GM23338 (cell line): ENCODE measurements at regions not wholly inside any gene's neighbourhood (a gene's known extent, or its start where the extent isn't known, plus 50 kb on each side); places are given as distances from the start of the nearest gene placed in this dataset.

ENCODE experiments used
- ATAC-seq: fragments of 200-7000 bp; cut with Tn5 transposase; 3 replicates; pipeline ENCODE4 v1.9.1; 2020
- DNase-seq: peaks from one replicate; pipeline ENCODE4 v3.0.0-alpha.2; 2015; ENCODE audit warnings: low spot score
- H2AFZ ChIP-seq: fragments of 200-600 bp; sonication (generic); 2 replicates; pipeline ENCODE4 v1.8.0; 2016; ENCODE audit warnings: antibody characterized with exemption, mild to moderate bottlenecking, moderate library complexity
- H3F3A ChIP-seq: fragments of 200-600 bp; sonication (generic); replicated peaks from 2 replicates; pipeline ENCODE4 v1.8.0; 2017; ENCODE audit warnings: antibody characterized with exemption, mixed run types, low read depth
- H3K27ac ChIP-seq: fragments of 200-600 bp; sonication (generic); 2 replicates; pipeline ENCODE4 v1.6.1; 2016; ENCODE audit warnings: low read depth
- H3K27me3 ChIP-seq: fragments of 200-600 bp; sonication (generic); 2 replicates; pipeline ENCODE4 v1.8.0; 2016; ENCODE audit warnings: mild to moderate bottlenecking, mixed run types, moderate library complexity; ENCODE audit not compliant: insufficient read depth
- H3K36me3 ChIP-seq: fragments of 200-600 bp; sonication (generic); 2 replicates; pipeline ENCODE4 v1.8.0; 2016; ENCODE audit warnings: mild to moderate bottlenecking; ENCODE audit not compliant: insufficient read depth
- H3K4me1 ChIP-seq: fragments of 200-600 bp; sonication (generic); 2 replicates; pipeline ENCODE4 v1.8.0; 2016; ENCODE audit warnings: mild to moderate bottlenecking, moderate library complexity; ENCODE audit not compliant: insufficient read depth
- H3K4me2 ChIP-seq: fragments of 200-600 bp; sonication (generic); 2 replicates; pipeline ENCODE4 v1.7.1; 2017; ENCODE audit warnings: mixed run types
- H3K4me3 ChIP-seq: fragments of 200-600 bp; sonication (generic); 2 replicates; pipeline ENCODE4 v1.6.1; 2016; ENCODE audit warnings: mixed run types
- H3K79me2 ChIP-seq: fragments of 200-600 bp; sonication (generic); replicated peaks from 2 replicates; pipeline ENCODE4 v1.8.0; 2017; ENCODE audit warnings: mild to moderate bottlenecking; ENCODE audit not compliant: insufficient read depth
- H3K9me2 ChIP-seq: fragments of 200-600 bp; sonication (generic); 2 replicates; pipeline ENCODE4 v1.8.0; 2017; ENCODE audit not compliant: insufficient read depth
- H4K20me1 ChIP-seq: fragments of 200-600 bp; sonication (generic); replicated peaks from 2 replicates; pipeline ENCODE4 v1.8.0; 2017; ENCODE audit warnings: mild to moderate bottlenecking; ENCODE audit not compliant: insufficient read depth
- H3K27ac Mint-ChIP-seq: 2 replicates; pipeline ENCODE4 v1.8.0; 2020; ENCODE audit warnings: inconsistent platforms, mild to moderate bottlenecking, moderate library complexity, mixed read lengths
- H3K27me3 Mint-ChIP-seq: 3 replicates; pipeline ENCODE4 v1.8.0; 2022; ENCODE audit warnings: low read depth, mild to moderate bottlenecking, moderate library complexity, mixed read lengths, inconsistent platforms; ENCODE audit not compliant: insufficient read depth, poor library complexity
- H3K36me3 Mint-ChIP-seq: 3 replicates; pipeline ENCODE4 v1.8.0; 2021; ENCODE audit warnings: low read depth, mild to moderate bottlenecking, inconsistent platforms, moderate library complexity, mixed read lengths
- H3K4me1 Mint-ChIP-seq: 3 replicates; pipeline ENCODE4 v1.8.0; 2020; ENCODE audit warnings: mild to moderate bottlenecking, inconsistent platforms, mixed read lengths
- H3K4me3 Mint-ChIP-seq: 3 replicates; pipeline ENCODE4 v1.8.0; 2021; ENCODE audit warnings: moderate library complexity, mild to moderate bottlenecking, inconsistent platforms, mixed read lengths
- H3K9me3 Mint-ChIP-seq: 3 replicates; pipeline ENCODE4 v1.8.0; 2020; ENCODE audit warnings: moderate library complexity, mild to moderate bottlenecking, inconsistent platforms, mixed read lengths
- CREB1 ChIP-seq: fragments of 250-450 bp; sonication (Bioruptor Pico); IDR thresholded peaks from 2 replicates; pipeline ENCODE4 v1.5.0; 2020; ENCODE audit warnings: low read depth, mild to moderate bottlenecking, moderate library complexity
- CTCF ChIP-seq, 2 experiments: fragments of 200-600 bp in 1 of 2; sonication (generic) in 1 of 2; conservative IDR thresholded peaks; 2 replicates each; pipeline versions ENCODE4 v1.5.1 to v1.6.1; 2016 to 2017; ENCODE audit warnings: antibody characterized with exemption in 2 of 2, low read depth in 2 of 2, mild to moderate bottlenecking in 2 of 2, moderate library complexity in 1 of 2
- ETS1 ChIP-seq: IDR thresholded peaks from 2 replicates; pipeline ENCODE4 v1.6.1; 2016; ENCODE audit warnings: antibody characterized with exemption
- EZH2 ChIP-seq: fragments of 200-600 bp; sonication (generic); IDR thresholded peaks from one replicate; pipeline ENCODE4 v1.8.0; 2017; ENCODE audit warnings: antibody characterized with exemption, mild to moderate bottlenecking, low read depth; ENCODE audit not compliant: unreplicated experiment
- EZH2phosphoT487 ChIP-seq: fragments of 200-600 bp; sonication (generic); IDR thresholded peaks from one replicate; pipeline ENCODE4 v1.8.1; 2018; ENCODE audit warnings: antibody characterized with exemption; ENCODE audit not compliant: unreplicated experiment
- JUNB ChIP-seq: IDR thresholded peaks from one replicate; pipeline ENCODE4 v1.6.1; 2016; ENCODE audit warnings: antibody characterized with exemption; ENCODE audit not compliant: unreplicated experiment
- NANOG ChIP-seq: IDR thresholded peaks from 2 replicates; pipeline ENCODE4 v1.6.1; 2016; ENCODE audit warnings: antibody characterized with exemption, borderline replicate concordance
- POLR2AphosphoS5 ChIP-seq: IDR thresholded peaks from 2 replicates; pipeline ENCODE4 v1.6.1; 2016; ENCODE audit warnings: antibody characterized with exemption, low read depth
- STAT1 ChIP-seq: IDR thresholded peaks from one replicate; pipeline ENCODE4 v1.6.1; 2016; ENCODE audit warnings: antibody characterized with exemption; ENCODE audit not compliant: unreplicated experiment
- ZNF114 ChIP-seq: fragments of 250-450 bp; sonication (Bioruptor Pico); IDR thresholded peaks from 2 replicates; pipeline ENCODE4 v1.5.0; 2020; ENCODE audit warnings: mild to moderate bottlenecking, moderate library complexity
- ZNF331 ChIP-seq: fragments of 250-450 bp; sonication (Bioruptor Pico); IDR thresholded peaks from 2 replicates; pipeline ENCODE4 v1.5.0; 2020; ENCODE audit warnings: low read depth, mild to moderate bottlenecking, moderate library complexity
- TF ChIP-seq, protein P1 (sequence below): fragments of 250-450 bp; sonication (Bioruptor Pico); IDR thresholded peaks from 2 replicates; pipeline ENCODE4 v1.5.0; 2020; ENCODE audit warnings: mild to moderate bottlenecking, moderate library complexity
- TF ChIP-seq, protein P2 (sequence below): IDR thresholded peaks from one replicate; pipeline ENCODE4 v1.6.1; 2018; ENCODE audit warnings: antibody characterized with exemption; ENCODE audit not compliant: unreplicated experiment

DNA sequence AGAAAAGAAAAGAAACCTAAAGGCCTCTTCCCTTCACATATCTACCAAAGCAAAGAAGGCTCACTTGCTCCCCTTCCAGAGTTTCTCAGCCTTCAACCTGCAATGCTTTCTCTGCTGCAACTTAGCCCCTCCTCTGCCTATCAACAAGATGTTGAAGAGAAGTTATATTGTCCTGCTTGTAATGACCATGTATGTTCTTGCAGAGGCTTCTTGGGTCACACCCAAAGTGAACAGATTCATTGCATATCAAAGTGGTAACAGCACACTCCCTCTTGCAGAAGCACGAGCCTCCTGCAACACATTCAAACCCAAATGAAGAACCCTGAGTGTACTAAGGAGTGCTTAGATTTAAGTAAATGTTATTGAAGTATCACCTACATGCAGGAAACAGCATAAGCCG is 494.3 kb downstream of the NTRK2 start:
- no peak overlapping the region for H3K27ac ChIP-seq

More for the DNA sequence above, 494.3 kb downstream of the NTRK2 start:
- Histone ChIP-seq H4K20me1 (no peaks in the 10 kb centered on the region), H3K4me3 (no peak overlapping the region), H3K36me3 (no peaks in the 10 kb centered on the region; the same call in 1 of the 2 replicates), H3K4me2 (no peak overlapping the region), H3K27me3 (no peaks in the 10 kb centered on the region), H3F3A (no peaks in the 10 kb centered on the region), H3K4me1 (0 out of 2 replicates have a peak, but pooled peaks cover 4% of the 10 kb centered on the region), H2AFZ (no peak overlapping the region), H3K79me2 (no peaks in the 10 kb centered on the region), H3K9me2 (no peaks in the 10 kb centered on the region)
- no peaks in the 10 kb centered on the region; the same call in 1 of the 3 replicates for H3K36me3 Mint-ChIP-seq
- no peaks in the 10 kb centered on the region for H3K27me3 Mint-ChIP-seq
- H3K4me3 Mint-ChIP-seq: no peak overlapping the region
- peaks cover 13% of the 10 kb centered on the region; the same call in 2 of the 3 replicates for H3K9me3 Mint-ChIP-seq
- ATAC-seq: no peak
- TF ChIP-seq ETS1 (no peak), ZNF331 (no peak), EZH2 (no peak), CREB1 (CRISPR knock-in tag) (no peak), CTCF (conservative IDR thresholded peaks at IDR 0.05; ENCODE audit: low read depth in 2 of 2) (no peak), JUNB (no peak), STAT1 (no peak), NANOG (no peak), ZNF114 (CRISPR knock-in tag) (no peak), POLR2AphosphoS5 (no peak), EZH2phosphoT487 (no peak)
- TF ChIP-seq, protein P1, sequence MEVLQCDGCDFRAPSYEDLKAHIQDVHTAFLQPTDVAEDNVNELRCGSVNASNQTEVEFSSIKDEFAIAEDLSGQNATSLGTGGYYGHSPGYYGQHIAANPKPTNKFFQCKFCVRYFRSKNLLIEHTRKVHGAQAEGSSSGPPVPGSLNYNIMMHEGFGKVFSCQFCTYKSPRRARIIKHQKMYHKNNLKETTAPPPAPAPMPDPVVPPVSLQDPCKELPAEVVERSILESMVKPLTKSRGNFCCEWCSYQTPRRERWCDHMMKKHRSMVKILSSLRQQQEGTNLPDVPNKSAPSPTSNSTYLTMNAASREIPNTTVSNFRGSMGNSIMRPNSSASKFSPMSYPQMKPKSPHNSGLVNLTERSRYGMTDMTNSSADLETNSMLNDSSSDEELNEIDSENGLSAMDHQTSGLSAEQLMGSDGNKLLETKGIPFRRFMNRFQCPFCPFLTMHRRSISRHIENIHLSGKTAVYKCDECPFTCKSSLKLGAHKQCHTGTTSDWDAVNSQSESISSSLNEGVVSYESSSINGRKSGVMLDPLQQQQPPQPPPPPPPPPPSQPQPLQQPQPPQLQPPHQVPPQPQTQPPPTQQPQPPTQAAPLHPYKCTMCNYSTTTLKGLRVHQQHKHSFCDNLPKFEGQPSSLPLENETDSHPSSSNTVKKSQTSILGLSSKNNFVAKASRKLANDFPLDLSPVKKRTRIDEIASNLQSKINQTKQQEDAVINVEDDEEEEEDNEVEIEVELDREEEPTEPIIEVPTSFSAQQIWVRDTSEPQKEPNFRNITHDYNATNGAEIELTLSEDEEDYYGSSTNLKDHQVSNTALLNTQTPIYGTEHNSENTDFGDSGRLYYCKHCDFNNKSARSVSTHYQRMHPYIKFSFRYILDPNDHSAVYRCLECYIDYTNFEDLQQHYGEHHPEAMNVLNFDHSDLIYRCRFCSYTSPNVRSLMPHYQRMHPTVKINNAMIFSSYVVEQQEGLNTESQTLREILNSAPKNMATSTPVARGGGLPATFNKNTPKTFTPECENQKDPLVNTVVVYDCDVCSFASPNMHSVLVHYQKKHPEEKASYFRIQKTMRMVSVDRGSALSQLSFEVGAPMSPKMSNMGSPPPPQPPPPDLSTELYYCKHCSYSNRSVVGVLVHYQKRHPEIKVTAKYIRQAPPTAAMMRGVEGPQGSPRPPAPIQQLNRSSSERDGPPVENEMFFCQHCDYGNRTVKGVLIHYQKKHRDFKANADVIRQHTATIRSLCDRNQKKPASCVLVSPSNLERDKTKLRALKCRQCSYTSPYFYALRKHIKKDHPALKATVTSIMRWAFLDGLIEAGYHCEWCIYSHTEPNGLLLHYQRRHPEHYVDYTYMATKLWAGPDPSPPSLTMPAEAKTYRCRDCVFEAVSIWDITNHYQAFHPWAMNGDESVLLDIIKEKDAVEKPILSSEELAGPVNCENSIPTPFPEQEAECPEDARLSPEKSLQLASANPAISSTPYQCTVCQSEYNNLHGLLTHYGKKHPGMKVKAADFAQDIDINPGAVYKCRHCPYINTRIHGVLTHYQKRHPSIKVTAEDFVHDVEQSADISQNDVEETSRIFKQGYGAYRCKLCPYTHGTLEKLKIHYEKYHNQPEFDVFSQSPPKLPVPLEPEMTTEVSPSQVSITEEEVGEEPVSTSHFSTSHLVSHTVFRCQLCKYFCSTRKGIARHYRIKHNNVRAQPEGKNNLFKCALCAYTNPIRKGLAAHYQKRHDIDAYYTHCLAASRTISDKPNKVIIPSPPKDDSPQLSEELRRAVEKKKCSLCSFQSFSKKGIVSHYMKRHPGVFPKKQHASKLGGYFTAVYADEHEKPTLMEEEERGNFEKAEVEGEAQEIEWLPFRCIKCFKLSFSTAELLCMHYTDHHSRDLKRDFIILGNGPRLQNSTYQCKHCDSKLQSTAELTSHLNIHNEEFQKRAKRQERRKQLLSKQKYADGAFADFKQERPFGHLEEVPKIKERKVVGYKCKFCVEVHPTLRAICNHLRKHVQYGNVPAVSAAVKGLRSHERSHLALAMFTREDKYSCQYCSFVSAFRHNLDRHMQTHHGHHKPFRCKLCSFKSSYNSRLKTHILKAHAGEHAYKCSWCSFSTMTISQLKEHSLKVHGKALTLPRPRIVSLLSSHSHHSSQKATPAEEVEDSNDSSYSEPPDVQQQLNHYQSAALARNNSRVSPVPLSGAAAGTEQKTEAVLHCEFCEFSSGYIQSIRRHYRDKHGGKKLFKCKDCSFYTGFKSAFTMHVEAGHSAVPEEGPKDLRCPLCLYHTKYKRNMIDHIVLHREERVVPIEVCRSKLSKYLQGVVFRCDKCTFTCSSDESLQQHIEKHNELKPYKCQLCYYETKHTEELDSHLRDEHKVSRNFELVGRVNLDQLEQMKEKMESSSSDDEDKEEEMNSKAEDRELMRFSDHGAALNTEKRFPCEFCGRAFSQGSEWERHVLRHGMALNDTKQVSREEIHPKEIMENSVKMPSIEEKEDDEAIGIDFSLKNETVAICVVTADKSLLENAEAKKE (CRISPR knock-in tag): no peak
- TF ChIP-seq, protein P2, sequence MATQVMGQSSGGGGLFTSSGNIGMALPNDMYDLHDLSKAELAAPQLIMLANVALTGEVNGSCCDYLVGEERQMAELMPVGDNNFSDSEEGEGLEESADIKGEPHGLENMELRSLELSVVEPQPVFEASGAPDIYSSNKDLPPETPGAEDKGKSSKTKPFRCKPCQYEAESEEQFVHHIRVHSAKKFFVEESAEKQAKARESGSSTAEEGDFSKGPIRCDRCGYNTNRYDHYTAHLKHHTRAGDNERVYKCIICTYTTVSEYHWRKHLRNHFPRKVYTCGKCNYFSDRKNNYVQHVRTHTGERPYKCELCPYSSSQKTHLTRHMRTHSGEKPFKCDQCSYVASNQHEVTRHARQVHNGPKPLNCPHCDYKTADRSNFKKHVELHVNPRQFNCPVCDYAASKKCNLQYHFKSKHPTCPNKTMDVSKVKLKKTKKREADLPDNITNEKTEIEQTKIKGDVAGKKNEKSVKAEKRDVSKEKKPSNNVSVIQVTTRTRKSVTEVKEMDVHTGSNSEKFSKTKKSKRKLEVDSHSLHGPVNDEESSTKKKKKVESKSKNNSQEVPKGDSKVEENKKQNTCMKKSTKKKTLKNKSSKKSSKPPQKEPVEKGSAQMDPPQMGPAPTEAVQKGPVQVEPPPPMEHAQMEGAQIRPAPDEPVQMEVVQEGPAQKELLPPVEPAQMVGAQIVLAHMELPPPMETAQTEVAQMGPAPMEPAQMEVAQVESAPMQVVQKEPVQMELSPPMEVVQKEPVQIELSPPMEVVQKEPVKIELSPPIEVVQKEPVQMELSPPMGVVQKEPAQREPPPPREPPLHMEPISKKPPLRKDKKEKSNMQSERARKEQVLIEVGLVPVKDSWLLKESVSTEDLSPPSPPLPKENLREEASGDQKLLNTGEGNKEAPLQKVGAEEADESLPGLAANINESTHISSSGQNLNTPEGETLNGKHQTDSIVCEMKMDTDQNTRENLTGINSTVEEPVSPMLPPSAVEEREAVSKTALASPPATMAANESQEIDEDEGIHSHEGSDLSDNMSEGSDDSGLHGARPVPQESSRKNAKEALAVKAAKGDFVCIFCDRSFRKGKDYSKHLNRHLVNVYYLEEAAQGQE: no peak
- H3K27ac Mint-ChIP-seq: no peak overlapping the region
- DNase-seq: no peak
- peaks cover 9% of the 10 kb centered on the region; the same call in 2 of the 3 replicates for H3K4me1 Mint-ChIP-seq
